Uterus (tissue), 3 donors: ENCODE measurements at regions not wholly inside any gene's neighbourhood (a gene's known extent, or its start where the extent isn't known, plus 50 kb on each side); places are given as distances from the start of the nearest gene placed in this dataset.

Source experiments
- DNase-seq, 2 donors: peaks; one replicate each; pipeline ENCODE4 v3.0.0-alpha.2; 2019 to 2020
- H3K27ac ChIP-seq, 2 donors: fragments of 200-600 bp; sonication (generic); 1 replicate in 1 of 2; 2 replicates in 1 of 2; pipeline ENCODE4 v1.5.1; 2016 to 2018
- H3K27me3 ChIP-seq, 2 donors: fragments of 200-600 bp; sonication (generic); one replicate each; pipeline ENCODE4 v1.5.1; 2018 to 2019; ENCODE audit warnings: control low read depth in 1 of 2
- H3K36me3 ChIP-seq, 2 donors: fragments of 200-600 bp; sonication (generic); one replicate each; pipeline ENCODE4 v1.5.1; 2019; ENCODE audit warnings: control low read depth in 1 of 2
- H3K4me1 ChIP-seq, 2 donors: fragments of 200-600 bp; sonication (generic); one replicate each; pipeline ENCODE4 v1.5.1; 2018 to 2019; ENCODE audit warnings: control low read depth in 1 of 2
- H3K4me3 ChIP-seq, 2 donors: fragments of 200-600 bp; sonication (generic); 1 replicate in 1 of 2; 2 replicates in 1 of 2; pipeline ENCODE4 v1.5.1; 2018 to 2019; ENCODE audit warnings: mild to moderate bottlenecking in 1 of 2
- H3K9me3 ChIP-seq, 2 donors: fragments of 200-600 bp; sonication (generic); one replicate each; pipeline ENCODE4 v1.5.1; 2019; ENCODE audit warnings: control low read depth in 1 of 2
- POLR2A ChIP-seq, 2 donors: fragments of 450-650 bp; IDR thresholded peaks; one replicate each; pipeline ENCODE4 v1.6.1; 2016; ENCODE audit warnings: antibody characterized with exemption in 2 of 2, mild to moderate bottlenecking in 1 of 2, moderate library complexity in 1 of 2
- intact Hi-C: fragments of 100-400 bp; cut with DNase I; formaldehyde crosslinking; loops from one replicate; pipeline ENCODE4 v1.15.1; 2023; ENCODE audit warnings: low total_unique reads
- TF ChIP-seq, protein P1 (sequence below), 4 experiments: fragments of 200-600 bp in 2 of 4; fragments of 450-650 bp in 2 of 4; sonication (generic) in 2 of 4; IDR thresholded peaks; one replicate each; pipeline ENCODE4 v1.5.1; 2016 to 2019; ENCODE audit warnings: antibody characterized with exemption in 4 of 4, mild to moderate bottlenecking in 2 of 4, moderate library complexity in 1 of 4
- donor health status: DM: yes; HTN: yes; CAD: no.

GRCh38 chr11:23991165-23991539 lies 505.7 kb upstream of the LUZP2 start:
- DNase-seq = no peak
- Histone ChIP-seq H3K4me3 (no peak overlapping the region), H3K27me3 (no peaks in the 10 kb centered on the region), H3K27ac (no peak overlapping the region), H3K9me3 (no peaks in the 10 kb centered on the region), H3K36me3 (no peaks in the 10 kb centered on the region), H3K4me1 (no peaks in the 10 kb centered on the region)
- intact Hi-C loops = no loop called here
- TF ChIP-seq POLR2A (IDR thresholded peaks at IDR 0.05) = no peak
- TF ChIP-seq, protein P1, sequence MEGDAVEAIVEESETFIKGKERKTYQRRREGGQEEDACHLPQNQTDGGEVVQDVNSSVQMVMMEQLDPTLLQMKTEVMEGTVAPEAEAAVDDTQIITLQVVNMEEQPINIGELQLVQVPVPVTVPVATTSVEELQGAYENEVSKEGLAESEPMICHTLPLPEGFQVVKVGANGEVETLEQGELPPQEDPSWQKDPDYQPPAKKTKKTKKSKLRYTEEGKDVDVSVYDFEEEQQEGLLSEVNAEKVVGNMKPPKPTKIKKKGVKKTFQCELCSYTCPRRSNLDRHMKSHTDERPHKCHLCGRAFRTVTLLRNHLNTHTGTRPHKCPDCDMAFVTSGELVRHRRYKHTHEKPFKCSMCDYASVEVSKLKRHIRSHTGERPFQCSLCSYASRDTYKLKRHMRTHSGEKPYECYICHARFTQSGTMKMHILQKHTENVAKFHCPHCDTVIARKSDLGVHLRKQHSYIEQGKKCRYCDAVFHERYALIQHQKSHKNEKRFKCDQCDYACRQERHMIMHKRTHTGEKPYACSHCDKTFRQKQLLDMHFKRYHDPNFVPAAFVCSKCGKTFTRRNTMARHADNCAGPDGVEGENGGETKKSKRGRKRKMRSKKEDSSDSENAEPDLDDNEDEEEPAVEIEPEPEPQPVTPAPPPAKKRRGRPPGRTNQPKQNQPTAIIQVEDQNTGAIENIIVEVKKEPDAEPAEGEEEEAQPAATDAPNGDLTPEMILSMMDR (IDR thresholded peaks at IDR 0.05) = no peak

- no peak for DNase-seq
- Histone ChIP-seq H3K27ac (no peak overlapping the region), H3K9me3 (no peaks in the 10 kb centered on the region), H3K4me3 (no peak overlapping the region), H3K36me3 (no peaks in the 10 kb centered on the region), H3K4me1 (no peaks in the 10 kb centered on the region), H3K27me3 (no peaks in the 10 kb centered on the region)
- TF ChIP-seq POLR2A (IDR thresholded peaks at IDR 0.05) = no peak
- TF ChIP-seq, protein P1 (IDR thresholded peaks at IDR 0.05) = no peak
- intact Hi-C loops = no loop called here
These were observed 501.0 kb upstream of the LUZP2 start for GRCh38 chr11:23995891-23996290.

DNA sequence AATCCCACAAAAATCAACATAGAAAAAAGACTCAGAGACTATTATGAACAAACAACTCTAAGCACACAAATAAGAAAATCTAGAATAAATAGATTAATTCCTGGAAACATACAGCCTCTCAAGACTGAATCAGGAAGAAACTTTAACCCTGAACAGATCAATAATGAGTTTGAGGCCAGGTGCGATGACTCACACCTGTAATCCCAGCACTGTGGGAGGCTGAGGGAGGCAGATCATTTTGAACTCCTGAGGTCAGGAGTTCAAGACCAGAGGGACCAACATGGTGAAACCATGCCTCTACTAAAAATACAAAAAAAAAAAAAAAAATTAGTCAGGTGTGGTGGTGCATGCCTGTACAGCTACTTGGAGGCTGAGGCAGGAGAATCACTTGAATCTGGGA lies 499.5 kb upstream of the LUZP2 start:
- intact Hi-C loops = no loop called here
- Histone ChIP-seq H3K4me3 (no peak overlapping the region), H3K36me3 (no peaks in the 10 kb centered on the region), H3K27ac (no peak overlapping the region), H3K9me3 (no peaks in the 10 kb centered on the region), H3K27me3 (no peaks in the 10 kb centered on the region), H3K4me1 (no peaks in the 10 kb centered on the region)
- no peak for DNase-seq
- TF ChIP-seq, protein P1 (IDR thresholded peaks at IDR 0.05) = no peak
- no peak for TF ChIP-seq POLR2A (IDR thresholded peaks at IDR 0.05)

DNA sequence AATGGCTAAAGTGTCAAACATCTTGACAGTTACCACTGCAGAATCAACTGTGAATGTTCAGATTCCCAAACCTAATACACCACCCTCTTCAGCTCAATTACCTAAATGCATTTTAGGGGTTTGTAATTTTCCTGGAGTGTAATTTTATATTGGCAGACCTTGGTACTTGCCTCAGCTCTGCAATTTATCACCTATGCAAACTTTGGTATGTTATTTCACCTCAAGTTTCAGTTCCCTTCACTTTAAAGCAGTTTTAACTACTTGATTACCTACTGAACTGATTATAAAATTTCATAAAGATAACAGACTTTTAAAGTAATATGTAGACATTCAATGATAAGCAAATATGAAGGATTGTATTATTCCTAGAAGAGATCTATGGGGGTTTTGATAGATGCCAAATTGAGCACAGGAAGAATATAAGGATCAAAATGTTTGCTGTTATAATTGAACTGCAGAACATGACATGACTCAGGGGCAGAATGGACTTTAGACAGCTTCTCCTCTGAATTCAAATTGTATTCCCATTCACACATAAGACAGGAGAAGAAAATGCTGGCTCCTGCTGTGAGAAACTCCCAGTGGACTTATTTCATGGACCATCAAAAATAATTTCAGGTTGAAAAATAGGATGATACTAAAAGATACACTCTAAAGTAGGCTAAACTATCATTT lies 491.5 kb upstream of the LUZP2 start:
- H3K27me3 ChIP-seq = no peaks in the 10 kb centered on the region
- DNase-seq = no peak
- no peaks in the 10 kb centered on the region for H3K36me3 ChIP-seq
- no peak overlapping the region for H3K27ac ChIP-seq
- H3K4me1 ChIP-seq = no peaks in the 10 kb centered on the region
- H3K9me3 ChIP-seq = no peaks in the 10 kb centered on the region
- intact Hi-C loops = no loop called here
- TF ChIP-seq POLR2A (IDR thresholded peaks at IDR 0.05) = no peak
- TF ChIP-seq, protein P1 (IDR thresholded peaks at IDR 0.05) = no peak
- no peak overlapping the region for H3K4me3 ChIP-seq

DNA sequence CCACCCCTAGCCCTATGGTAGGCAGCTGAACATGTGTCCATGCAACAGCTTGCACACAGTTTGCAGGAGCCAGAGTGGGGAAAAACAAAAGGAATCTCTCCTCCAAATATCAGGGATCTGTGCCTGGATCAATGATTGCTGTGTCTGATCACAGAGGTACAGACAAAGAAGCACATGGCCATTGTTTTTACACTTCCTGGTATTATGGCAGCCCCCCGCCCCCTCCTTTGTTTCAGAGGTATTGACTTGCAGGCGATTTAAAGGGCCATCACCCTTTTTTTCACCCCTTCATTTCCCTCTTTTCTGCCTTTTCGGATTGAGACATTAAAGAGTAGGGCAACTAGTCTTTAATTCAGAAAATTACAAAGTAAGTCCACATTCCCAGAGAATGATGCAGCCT lies 453.0 kb upstream of the LUZP2 start:
- intact Hi-C loops = no loop called here
- DNase-seq = no peak
- Histone ChIP-seq H3K4me1 (no peaks in the 10 kb centered on the region), H3K27ac (no peak overlapping the region), H3K27me3 (no peaks in the 10 kb centered on the region), H3K9me3 (no peaks in the 10 kb centered on the region), H3K36me3 (no peaks in the 10 kb centered on the region), H3K4me3 (no peak overlapping the region)
- TF ChIP-seq, protein P1 (IDR thresholded peaks at IDR 0.05) = no peak
- TF ChIP-seq POLR2A (IDR thresholded peaks at IDR 0.05) = no peak
